A673 (cell line): ENCODE measurements at regions not wholly inside any gene's neighbourhood (a gene's known extent, or its start where the extent isn't known, plus 50 kb on each side); places are given as distances from the start of the nearest gene placed in this dataset.
A peak's percentile ranks its signal among the peaks of the same experiment; 100 is the strongest.

Source experiments
- BruUV-seq: library from RNA; stranded (reverse); fragments of 400-500 nt; replicated peaks from 2 replicates; lab custom pipeline; 2021; lab: Mats Ljungman, UMichigan
- CTCF ChIA-PET: fragments of 300-600 bp; sonication (Branson Sonifier 250); formaldehyde crosslinking; loops from one replicate; lab custom pipeline; 2022; ENCODE audit warnings: antibody characterized with exemption; lab: Charles Lee
- POLR2A ChIA-PET: fragments of 300-600 bp; sonication (Branson Sonifier 250); formaldehyde crosslinking; loops from one replicate; lab custom pipeline; 2022; ENCODE audit warnings: antibody characterized with exemption; ENCODE audit not compliant: low non-redundant PET; lab: Charles Lee
- DNase-seq: peaks from one replicate; pipeline ENCODE4 v3.0.0-alpha.2; 2015; ENCODE audit warnings: low spot score
- H3K27ac ChIP-seq: fragments of 200-600 bp; sonication (generic); 2 replicates; pipeline ENCODE4 v1.5.1; 2016; ENCODE audit warnings: mixed run types, low read depth, mild to moderate bottlenecking, mixed read lengths, antibody characterized with exemption, low read length; ENCODE audit not compliant: poor library complexity, severe bottlenecking
- H3K27me3 ChIP-seq: fragments of 200-600 bp; sonication (generic); replicated peaks from 2 replicates; pipeline ENCODE4 v1.6.1; 2017; ENCODE audit warnings: mixed run types, low read depth, mild to moderate bottlenecking, mixed read lengths, antibody characterized with exemption, low read length; ENCODE audit not compliant: insufficient read depth, poor library complexity
- H3K36me3 ChIP-seq: fragments of 200-600 bp; sonication (generic); 2 replicates; pipeline ENCODE4 v1.6.1; 2016; ENCODE audit warnings: mixed run types, mild to moderate bottlenecking, mixed read lengths, antibody characterized with exemption, low read length; ENCODE audit not compliant: insufficient read depth, poor library complexity, severe bottlenecking
- H3K4me1 ChIP-seq: fragments of 200-600 bp; sonication (generic); 2 replicates; pipeline ENCODE4 v1.6.1; 2017; ENCODE audit warnings: mixed run types, mild to moderate bottlenecking, mixed read lengths, antibody characterized with exemption, low read length; ENCODE audit not compliant: insufficient read depth, poor library complexity, severe bottlenecking
- H3K4me3 ChIP-seq: fragments of 200-600 bp; sonication (generic); 2 replicates; pipeline ENCODE4 v1.5.1; 2016; ENCODE audit warnings: low read depth, mixed run types, mild to moderate bottlenecking, mixed read lengths, low read length; ENCODE audit not compliant: poor library complexity, severe bottlenecking
- H3K9me3 ChIP-seq: fragments of 200-600 bp; sonication (generic); 2 replicates; pipeline ENCODE4 v1.6.1; 2016; ENCODE audit warnings: mixed run types, low read depth, mild to moderate bottlenecking, mixed read lengths, antibody characterized with exemption, low read length; ENCODE audit not compliant: poor library complexity, severe bottlenecking
- CTCF ChIP-seq: fragments of 300-800, 200-600 bp; sonication (generic); conservative IDR thresholded peaks from 2 replicates; pipeline ENCODE4 v1.5.1; 2017; ENCODE audit warnings: low read depth, mild to moderate bottlenecking, antibody characterized with exemption, low read length, moderate library complexity, mixed read lengths
- EZH2 ChIP-seq: fragments of 200-600 bp; sonication (generic); IDR thresholded peaks from 2 replicates; pipeline ENCODE4 v1.6.1; 2017; ENCODE audit warnings: borderline replicate concordance, low read depth, mild to moderate bottlenecking, mixed read lengths, antibody characterized with exemption, low read length; ENCODE audit not compliant: poor library complexity, severe bottlenecking
- intact Hi-C: fragments of 100-400 bp; cut with micrococcal nuclease; formaldehyde crosslinking; loops from one replicate; pipeline ENCODE4 v1.10.0; 2022; ENCODE audit not compliant: unreplicated experiment

GRCh38 chr7:94222516-94222915, 172.2 kb upstream of the COL1A2 start:
- no TSS peak for BruUV-seq
- Histone ChIP-seq H3K36me3 (no peaks in the 10 kb centered on the region), H3K4me3 (no peak overlapping the region), H3K27ac (no peak overlapping the region), H3K27me3 (no peaks in the 10 kb centered on the region), H3K4me1 (peaks cover 44% of the 10 kb centered on the region), H3K9me3 (no peaks in the 10 kb centered on the region)
- no peak for TF ChIP-seq CTCF
- TF ChIP-seq EZH2 = no peak
- no peak for DNase-seq
- POLR2A ChIA-PET = no interaction called here
- intact Hi-C loops = loop anchor here (2.0 to 10.0 kb wide), 7 partner anchors 42 to 600 kb away; partner anchors contain the start of gene BET1
- CTCF ChIA-PET = interaction anchor here (0.7 to 1.0 kb wide), 2 partner anchors 423 to 1050 kb away, joined by 3 read pairs; no protein-coding TSS in a partner anchor

- H3K9me3 ChIP-seq = no peaks in the 10 kb centered on the region
- TF ChIP-seq CTCF = peak; percentile 76
- TF ChIP-seq EZH2 = no peak
- CTCF ChIA-PET = interaction anchor here (0.7 kb wide), 1 partner anchor 1049 kb away, joined by 3 read pairs; no protein-coding TSS in a partner anchor
- H3K27me3 ChIP-seq = no peaks in the 10 kb centered on the region
- peaks cover 46% of the 10 kb centered on the region for H3K4me1 ChIP-seq
- no peaks in the 10 kb centered on the region for H3K36me3 ChIP-seq
- H3K27ac ChIP-seq = peak overlapping the region; percentile 52
- peak; percentile 97 for DNase-seq
- POLR2A ChIA-PET = no interaction called here
- BruUV-seq = no TSS peak
- intact Hi-C loops = loop anchor here (2.0 to 10.0 kb wide), 7 partner anchors 41 to 601 kb away; partner anchors contain the start of gene BET1
- peak overlapping the region; percentile 12 for H3K4me3 ChIP-seq
These were observed 171.2 kb upstream of the COL1A2 start for GRCh38 chr7:94223375-94224084.

GRCh38 chr7:94228223-94228622, 166.5 kb upstream of the COL1A2 start:
- ChIA-PET CTCF (no interaction called here), POLR2A (no interaction called here)
- TF ChIP-seq CTCF (no peak), EZH2 (no peak)
- Histone ChIP-seq H3K36me3 (no peaks in the 10 kb centered on the region), H3K4me3 (no peak overlapping the region), H3K4me1 (peaks cover 45% of the 10 kb centered on the region), H3K27me3 (no peaks in the 10 kb centered on the region), H3K9me3 (no peaks in the 10 kb centered on the region), H3K27ac (peak overlapping the region; percentile 18)
- intact Hi-C loops = loop anchor here (10.0 kb wide), 1 partner anchor 223 kb away; the partner anchor contains the start of gene BET1
- no TSS peak for BruUV-seq
- peak; percentile 68 for DNase-seq
